IPS-NIHi7 (cell line): ENCODE measurements at regions not wholly inside any gene's neighbourhood (a gene's known extent, or its start where the extent isn't known, plus 50 kb on each side); places are given as distances from the start of the nearest gene placed in this dataset.
A peak's percentile ranks its signal among the peaks of the same experiment; 100 is the strongest.

ENCODE experiments used
- DNase-seq: peaks from one replicate; pipeline ENCODE4 v3.0.0; 2012; ENCODE audit warnings: mixed read lengths; ENCODE audit errors: extremely low spot score

GRCh38 chr5:142508591-142508990, 177.3 kb downstream of the FGF1 start:
- peak; percentile 56 for DNase-seq

- no peak for DNase-seq
Measured at GRCh38 chr5:142507531-142508372, 178.1 kb downstream of the FGF1 start.

- no peak for DNase-seq
Measured at GRCh38 chr5:142506756-142507155, 179.1 kb downstream of the FGF1 start.

DNA sequence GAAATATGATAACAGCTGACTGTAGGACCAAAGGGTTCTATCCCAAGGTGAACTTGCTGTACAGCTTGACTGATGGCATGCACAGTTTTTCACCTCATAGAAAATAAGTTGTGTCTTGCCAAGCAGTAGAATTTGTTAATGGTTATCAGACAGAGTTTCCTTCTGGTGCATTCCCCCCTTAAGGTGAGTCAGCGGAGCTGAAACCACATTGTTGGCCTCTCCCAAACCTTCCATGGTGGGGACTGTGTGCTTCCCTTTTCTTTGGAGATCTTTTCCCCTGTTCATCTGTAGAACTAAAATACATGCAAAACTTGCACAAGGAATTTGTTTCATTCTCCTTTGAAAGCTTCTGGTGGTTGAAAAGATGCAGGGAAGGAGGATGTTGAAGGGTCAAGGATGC, 179.8 kb downstream of the FGF1 start:
- no peak for DNase-seq

DNA sequence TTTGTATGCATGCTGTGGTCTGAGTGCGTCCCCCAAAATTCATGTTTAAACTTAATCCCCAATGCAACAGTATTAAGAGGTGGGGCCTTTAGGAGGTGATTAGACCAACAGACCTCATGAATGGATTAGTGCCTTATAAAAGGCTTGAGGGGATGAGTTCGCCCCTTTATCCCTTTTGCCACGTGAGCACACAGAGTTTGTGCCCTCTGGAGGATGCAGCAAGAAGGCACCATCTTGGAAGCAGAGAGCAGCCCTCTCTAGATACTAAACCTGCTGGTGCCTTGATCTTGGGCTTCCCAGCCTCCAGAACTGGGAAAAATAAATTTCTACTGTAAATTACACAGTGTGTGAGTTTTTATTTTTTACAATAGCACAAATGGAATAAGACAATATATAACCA, 177.1 kb upstream of the SPRY4 start:
- no peak for DNase-seq

GRCh38 chr5:142500227-142500905, 175.5 kb upstream of the SPRY4 start:
- no peak for DNase-seq

GRCh38 chr5:142499591-142500226, 174.9 kb upstream of the SPRY4 start:
- no peak for DNase-seq

- no peak for DNase-seq
Measured at GRCh38 chr5:142498298-142498697, 173.5 kb upstream of the SPRY4 start.

DNA sequence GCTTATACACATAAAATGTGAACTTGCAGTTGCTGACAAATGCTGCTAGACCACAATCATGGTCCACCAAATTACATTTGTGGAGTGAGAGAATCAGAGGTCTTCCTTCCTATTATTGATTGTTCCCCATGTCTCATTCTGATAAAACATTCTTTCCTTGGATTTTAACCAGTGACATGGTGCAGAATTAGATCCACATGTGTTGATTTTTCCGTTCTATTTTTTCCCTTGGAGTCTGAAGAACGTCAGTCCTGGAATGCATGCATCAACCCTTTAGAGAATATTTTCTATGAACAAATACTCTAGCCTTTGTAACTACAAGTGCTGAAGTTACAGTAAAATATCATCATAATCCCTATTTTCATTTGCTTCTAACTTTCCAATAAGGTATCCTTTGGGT, 170.7 kb upstream of the SPRY4 start:
- no peak for DNase-seq

DNA sequence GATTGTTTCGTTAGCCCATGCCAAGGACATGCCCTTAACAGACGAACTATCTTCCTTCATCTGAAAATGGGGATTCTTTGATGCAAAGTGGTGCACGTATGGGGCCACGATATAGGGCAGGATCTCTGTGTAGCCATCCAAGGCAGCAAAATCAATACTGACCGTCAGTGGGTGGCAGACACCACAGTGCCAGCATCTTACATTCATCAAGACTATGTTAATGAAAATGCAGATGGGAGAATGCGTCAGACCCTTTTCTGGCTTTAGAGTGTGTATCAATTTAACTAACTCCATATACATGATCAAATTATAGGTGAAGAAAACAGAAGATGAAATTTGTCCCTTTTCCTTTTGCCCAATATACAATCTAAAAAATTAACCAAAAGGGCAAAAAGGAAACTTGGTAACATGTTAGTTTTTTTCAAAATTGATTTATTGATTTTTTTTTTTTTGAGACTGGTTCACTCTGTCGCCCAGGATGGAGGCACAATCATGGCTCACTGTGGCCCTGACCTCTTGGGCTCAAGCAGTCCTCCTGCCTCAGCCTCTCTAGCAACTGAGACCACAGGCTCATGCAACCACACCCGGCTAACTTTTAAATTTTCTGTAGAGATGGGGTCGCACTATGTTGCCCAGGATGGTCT, 169.2 kb upstream of the SPRY4 start:
- no peak for DNase-seq

DNA sequence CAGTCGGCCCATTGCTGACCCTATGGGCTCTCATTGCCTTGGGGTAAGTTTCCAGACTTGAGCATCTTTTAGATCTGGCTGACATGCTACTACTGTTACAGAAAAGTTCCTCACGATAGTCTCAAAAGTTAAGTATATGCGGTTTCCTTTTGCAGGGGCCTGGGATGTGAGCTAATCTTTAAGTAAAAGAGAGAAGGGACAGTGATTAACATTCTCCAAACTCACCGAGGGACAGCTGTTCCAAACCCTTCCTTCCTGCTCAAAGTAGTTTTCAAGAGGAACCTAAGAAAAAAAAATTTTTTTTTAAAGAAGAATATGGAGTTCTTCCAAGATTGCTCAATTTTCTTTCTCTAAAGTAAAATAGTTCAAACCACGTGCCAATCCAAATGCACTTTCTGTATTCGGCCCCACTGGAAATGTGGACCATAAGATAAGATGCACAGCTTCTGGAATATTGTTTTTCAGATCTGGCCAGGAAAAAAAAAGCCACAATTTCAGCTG, 168.0 kb upstream of the SPRY4 start:
- no peak for DNase-seq

DNA sequence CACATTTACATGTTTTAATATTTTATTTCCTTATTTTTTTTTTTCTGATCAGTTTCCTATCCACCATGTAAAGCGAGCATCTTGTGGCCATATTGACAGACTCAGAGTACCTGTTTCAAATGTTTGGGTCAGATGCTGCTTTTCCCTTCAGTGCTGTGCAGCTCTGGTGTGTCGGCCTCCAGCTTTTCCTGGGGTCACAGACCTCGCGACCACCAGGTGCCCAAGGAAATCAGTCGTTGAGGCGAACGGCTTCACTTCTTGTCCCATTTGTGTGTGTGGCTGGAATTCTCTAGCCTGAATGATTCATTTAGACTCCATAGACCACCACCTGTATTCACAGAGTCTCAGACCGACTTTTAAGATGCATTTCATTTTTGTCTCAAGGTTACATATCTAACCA, 166.9 kb upstream of the SPRY4 start:
- no peak for DNase-seq

GRCh38 chr5:142491270-142491669, 166.4 kb upstream of the SPRY4 start:
- no peak for DNase-seq

DNA sequence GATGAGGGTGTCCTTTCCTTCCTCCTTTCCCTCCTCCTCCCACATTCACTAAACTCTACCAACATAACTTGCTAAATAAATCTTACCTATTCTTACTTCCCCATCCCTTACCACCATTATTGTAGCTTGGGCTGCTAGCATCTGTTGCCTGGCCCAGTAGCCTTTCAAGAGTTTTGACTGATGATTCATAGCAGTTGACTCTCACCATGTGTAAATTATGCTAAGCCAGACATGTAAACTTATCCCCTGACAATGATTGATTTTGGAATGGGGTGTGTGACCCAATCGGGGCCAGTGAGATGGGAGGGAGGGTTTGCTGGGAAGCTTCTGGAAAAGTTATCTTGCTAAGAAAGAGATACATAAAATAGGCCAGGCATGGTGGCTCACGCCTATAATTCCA, 161.8 kb upstream of the SPRY4 start:
- DNase-seq: no peak

GRCh38 chr5:142486020-142486419, 161.2 kb upstream of the SPRY4 start:
- no peak for DNase-seq

DNA sequence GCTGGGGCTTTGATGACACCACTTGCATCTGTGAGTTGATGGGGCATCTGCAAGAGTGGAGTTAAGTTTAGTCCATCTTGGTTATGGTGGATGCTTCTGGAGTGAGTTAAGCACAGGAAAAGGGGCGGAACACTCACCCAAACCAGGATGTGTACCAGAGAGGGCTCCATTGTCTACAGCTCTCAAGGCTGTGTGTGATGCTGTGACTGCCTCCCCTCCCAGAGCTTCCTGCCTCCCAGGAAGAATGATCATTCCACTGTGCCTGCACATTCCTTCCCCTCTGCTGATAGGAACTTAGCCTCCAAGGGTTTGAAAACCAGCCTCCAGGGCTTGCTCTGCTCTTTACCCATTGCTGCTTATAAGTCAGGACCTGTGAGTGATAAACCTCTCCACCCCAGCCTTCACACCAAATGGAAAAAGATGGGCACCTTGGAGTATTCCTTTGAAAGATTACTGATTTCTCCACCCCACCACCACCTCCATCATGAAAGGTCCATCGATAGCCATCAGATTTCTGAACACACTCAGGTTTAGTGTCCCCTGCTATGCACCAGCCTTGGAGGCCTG, 160.1 kb upstream of the SPRY4 start:
- no peak for DNase-seq

- no peak for DNase-seq
Measured at GRCh38 chr5:142482207-142482606, 157.4 kb upstream of the SPRY4 start.

GRCh38 chr5:142481410-142481809, 156.6 kb upstream of the SPRY4 start:
- no peak for DNase-seq

GRCh38 chr5:142479854-142480519, 155.2 kb upstream of the SPRY4 start:
- no peak for DNase-seq

GRCh38 chr5:142479150-142479549, 154.3 kb upstream of the SPRY4 start:
- DNase-seq: no peak

GRCh38 chr5:142478113-142478512, 153.3 kb upstream of the SPRY4 start:
- DNase-seq: no peak
